ENCODE measurements at regions not wholly inside any gene's neighbourhood (a gene's known extent, or its start where the extent isn't known, plus 50 kb on each side); places are given as distances from the start of the nearest gene placed in this dataset.

DNA sequence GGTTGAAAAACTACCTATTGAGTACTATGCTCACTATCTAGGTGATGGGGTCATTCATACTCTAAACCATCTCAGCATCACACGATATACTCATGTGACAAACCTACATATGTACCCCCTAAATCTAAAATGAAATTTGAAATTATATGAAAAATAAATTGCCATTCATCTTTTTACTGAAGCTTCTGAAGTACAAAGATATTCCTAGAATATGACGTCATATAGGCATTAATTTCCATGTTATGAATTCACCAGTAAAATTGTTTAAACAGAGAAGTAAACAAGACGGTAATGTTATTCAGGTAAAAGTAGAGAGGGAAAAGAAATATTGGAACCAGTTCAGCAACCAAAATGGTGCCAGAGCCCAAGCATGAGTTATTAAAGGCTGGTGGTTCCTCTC, 173.0 kb downstream of the MRPS30 start:
- TF ChIP-seq, protein P1, sequence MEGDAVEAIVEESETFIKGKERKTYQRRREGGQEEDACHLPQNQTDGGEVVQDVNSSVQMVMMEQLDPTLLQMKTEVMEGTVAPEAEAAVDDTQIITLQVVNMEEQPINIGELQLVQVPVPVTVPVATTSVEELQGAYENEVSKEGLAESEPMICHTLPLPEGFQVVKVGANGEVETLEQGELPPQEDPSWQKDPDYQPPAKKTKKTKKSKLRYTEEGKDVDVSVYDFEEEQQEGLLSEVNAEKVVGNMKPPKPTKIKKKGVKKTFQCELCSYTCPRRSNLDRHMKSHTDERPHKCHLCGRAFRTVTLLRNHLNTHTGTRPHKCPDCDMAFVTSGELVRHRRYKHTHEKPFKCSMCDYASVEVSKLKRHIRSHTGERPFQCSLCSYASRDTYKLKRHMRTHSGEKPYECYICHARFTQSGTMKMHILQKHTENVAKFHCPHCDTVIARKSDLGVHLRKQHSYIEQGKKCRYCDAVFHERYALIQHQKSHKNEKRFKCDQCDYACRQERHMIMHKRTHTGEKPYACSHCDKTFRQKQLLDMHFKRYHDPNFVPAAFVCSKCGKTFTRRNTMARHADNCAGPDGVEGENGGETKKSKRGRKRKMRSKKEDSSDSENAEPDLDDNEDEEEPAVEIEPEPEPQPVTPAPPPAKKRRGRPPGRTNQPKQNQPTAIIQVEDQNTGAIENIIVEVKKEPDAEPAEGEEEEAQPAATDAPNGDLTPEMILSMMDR (IDR thresholded peaks at IDR 0.05; ENCODE audit: extremely low read depth, low read depth, low read length), result no peak
- Histone ChIP-seq H3K27me3 (ENCODE audit: insufficient read depth, low read length) (no peaks in the 10 kb centered on the region), H3K4me3 (ENCODE audit: insufficient read depth, low read length) (no peak overlapping the region), H3K79me2 (ENCODE audit: insufficient read depth, low read length) (no peaks in the 10 kb centered on the region), H4K20me1 (ENCODE audit: insufficient read depth, low read length) (no peaks in the 10 kb centered on the region), H3K9me3 (ENCODE audit: low read depth, low read length) (no peaks in the 10 kb centered on the region), H3K27ac (ENCODE audit: low read depth, low read length) (no peak overlapping the region), H3K4me2 (ENCODE audit: insufficient read depth, low read length) (no peak overlapping the region), H3K4me1 (ENCODE audit: insufficient read depth, low read length) (no peaks in the 10 kb centered on the region), H3K36me3 (ENCODE audit: insufficient read depth, low read length) (no peaks in the 10 kb centered on the region), H2AFZ (ENCODE audit: low read length) (no peak overlapping the region)
- no peak for DNase-seq (ENCODE audit: insufficient read length, low spot score, missing footprints)

DNA sequence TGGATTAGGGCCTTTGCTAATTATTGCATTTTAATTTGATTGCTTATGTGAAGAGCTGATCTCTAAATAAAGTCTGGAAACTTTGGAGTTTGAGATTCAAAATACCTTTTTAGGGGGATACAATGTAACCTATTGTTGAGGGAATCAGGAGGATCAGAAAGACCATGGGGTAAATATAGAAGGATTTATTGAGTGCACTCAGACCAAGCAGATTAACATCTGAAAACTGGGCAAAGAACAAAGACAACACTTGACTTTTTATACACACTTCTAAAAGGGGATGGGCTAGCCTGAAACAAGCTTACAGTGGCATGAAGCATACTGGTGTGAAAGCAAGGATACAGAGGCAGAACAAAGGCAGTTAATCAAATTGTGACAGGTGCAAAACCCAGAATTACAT, 174.3 kb downstream of the MRPS30 start:
- Histone ChIP-seq H3K27me3 (ENCODE audit: insufficient read depth, low read length) (no peaks in the 10 kb centered on the region), H3K4me1 (ENCODE audit: insufficient read depth, low read length) (no peaks in the 10 kb centered on the region), H3K9me3 (ENCODE audit: low read depth, low read length) (no peaks in the 10 kb centered on the region), H3K79me2 (ENCODE audit: insufficient read depth, low read length) (no peaks in the 10 kb centered on the region), H3K27ac (ENCODE audit: low read depth, low read length) (no peak overlapping the region), H2AFZ (ENCODE audit: low read length) (no peak overlapping the region), H3K36me3 (ENCODE audit: insufficient read depth, low read length) (no peaks in the 10 kb centered on the region), H3K4me3 (ENCODE audit: insufficient read depth, low read length) (no peak overlapping the region), H4K20me1 (ENCODE audit: insufficient read depth, low read length) (no peaks in the 10 kb centered on the region), H3K4me2 (ENCODE audit: insufficient read depth, low read length) (no peak overlapping the region)
- DNase-seq (ENCODE audit: insufficient read length, low spot score, missing footprints), result no peak
- TF ChIP-seq, protein P1 (IDR thresholded peaks at IDR 0.05; ENCODE audit: extremely low read depth, low read depth, low read length), result no peak

DNA sequence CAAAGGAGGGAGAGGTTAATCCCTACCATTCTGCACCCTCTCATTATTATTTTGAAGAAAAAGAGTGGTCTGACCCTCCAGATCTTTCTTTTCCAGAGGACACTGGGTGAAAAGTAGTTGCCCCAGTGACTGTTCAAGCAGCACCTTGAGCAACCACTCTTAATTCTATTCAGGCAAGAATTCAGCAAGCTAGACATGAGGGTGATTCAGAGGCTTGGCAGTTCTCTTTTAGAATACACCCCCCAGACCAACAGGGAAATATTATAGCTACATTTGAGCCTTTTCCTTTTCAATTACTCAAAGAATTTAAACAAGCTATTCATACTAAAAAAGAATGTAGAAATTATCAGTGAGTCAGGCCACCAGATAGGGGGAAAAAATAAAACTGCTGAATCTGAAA, 178.3 kb downstream of the MRPS30 start:
- Histone ChIP-seq H4K20me1 (ENCODE audit: insufficient read depth, low read length) (no peaks in the 10 kb centered on the region), H3K27ac (ENCODE audit: low read depth, low read length) (no peak overlapping the region), H3K9me3 (ENCODE audit: low read depth, low read length) (no peaks in the 10 kb centered on the region), H3K4me3 (ENCODE audit: insufficient read depth, low read length) (no peak overlapping the region), H3K4me2 (ENCODE audit: insufficient read depth, low read length) (no peak overlapping the region), H2AFZ (ENCODE audit: low read length) (no peak overlapping the region), H3K36me3 (ENCODE audit: insufficient read depth, low read length) (no peaks in the 10 kb centered on the region), H3K79me2 (ENCODE audit: insufficient read depth, low read length) (no peaks in the 10 kb centered on the region), H3K27me3 (ENCODE audit: insufficient read depth, low read length) (no peaks in the 10 kb centered on the region), H3K4me1 (ENCODE audit: insufficient read depth, low read length) (no peaks in the 10 kb centered on the region)
- TF ChIP-seq, protein P1 (IDR thresholded peaks at IDR 0.05; ENCODE audit: extremely low read depth, low read depth, low read length), result no peak
- no peak for DNase-seq (ENCODE audit: insufficient read length, low spot score, missing footprints)

DNA sequence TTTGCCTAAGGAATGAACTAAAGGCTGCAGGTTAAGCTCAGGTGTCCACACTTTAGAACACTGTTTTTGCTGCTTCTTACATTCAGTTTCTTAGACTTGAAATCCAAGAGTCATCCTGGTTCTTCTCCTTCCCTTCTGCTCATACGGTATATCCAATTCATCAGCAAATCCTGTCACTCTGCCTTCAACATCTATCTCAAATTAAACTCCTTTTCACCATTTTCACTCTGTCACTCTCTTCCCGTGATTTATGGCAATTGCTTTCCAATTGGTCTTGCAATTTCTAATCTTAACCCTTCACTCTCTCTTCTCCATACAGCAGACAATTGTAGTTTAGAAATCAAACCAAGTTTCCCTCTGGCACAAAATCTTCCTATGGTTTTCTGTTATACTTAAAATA, 182.9 kb downstream of the MRPS30 start:
- TF ChIP-seq, protein P1 (IDR thresholded peaks at IDR 0.05; ENCODE audit: extremely low read depth, low read depth, low read length), result no peak
- DNase-seq (ENCODE audit: insufficient read length, low spot score, missing footprints), result no peak
- peaks cover 2% of the 10 kb centered on the region for H3K9me3 ChIP-seq (ENCODE audit: low read depth, low read length)

More for the DNA sequence above, 182.9 kb downstream of the MRPS30 start:
- Histone ChIP-seq H3K4me1 (ENCODE audit: insufficient read depth, low read length) (no peaks in the 10 kb centered on the region), H3K27me3 (ENCODE audit: insufficient read depth, low read length) (no peaks in the 10 kb centered on the region), H3K4me3 (ENCODE audit: insufficient read depth, low read length) (no peak overlapping the region), H3K4me2 (ENCODE audit: insufficient read depth, low read length) (no peak overlapping the region), H3K79me2 (ENCODE audit: insufficient read depth, low read length) (no peaks in the 10 kb centered on the region), H3K27ac (ENCODE audit: low read depth, low read length) (no peak overlapping the region), H4K20me1 (ENCODE audit: insufficient read depth, low read length) (no peaks in the 10 kb centered on the region), H3K36me3 (ENCODE audit: insufficient read depth, low read length) (no peaks in the 10 kb centered on the region), H2AFZ (ENCODE audit: low read length) (no peak overlapping the region)
